K562 (cell line): ENCODE measurements at regions not wholly inside any gene's neighbourhood (a gene's known extent, or its start where the extent isn't known, plus 50 kb on each side); places are given as distances from the start of the nearest gene placed in this dataset.

Experiments
- ARID4B ChIP-seq: sonication (generic); formaldehyde crosslinking; IDR thresholded peaks from 2 replicates; pipeline ENCODE4 v1.8.0; 2022; ENCODE audit warnings: mild to moderate bottlenecking, missing genetic modification reagents
- E2F3 ChIP-seq: fragments of 250-450 bp; sonication (Bioruptor Pico); IDR thresholded peaks from 2 replicates; pipeline ENCODE4 v1.4.0; 2020; ENCODE audit warnings: mild to moderate bottlenecking
- FUS ChIP-seq: fragments of 200-400 bp; formaldehyde crosslinking; optimal IDR thresholded peaks from 2 replicates; pipeline ENCODE3; 2017; ENCODE audit warnings: low read depth, low read length
- MCM5 ChIP-seq: fragments of 450-650 bp; IDR thresholded peaks from 2 replicates; pipeline ENCODE4 v1.6.1; 2016; ENCODE audit warnings: low read depth
- PBX2 ChIP-seq, 2 experiments: IDR thresholded peaks in 1 of 2; conservative IDR thresholded peaks in 1 of 2; 2 replicates each; pipeline ENCODE4 v1.6.1; 2016; ENCODE audit warnings: low read depth in 2 of 2, mild to moderate bottlenecking in 1 of 2, missing compliant biosample characterization in 1 of 2, missing genetic modification characterization in 1 of 2, moderate library complexity in 1 of 2
- PHF8 ChIP-seq: fragments of 200-600 bp; sonication (generic); IDR thresholded peaks from 2 replicates; pipeline ENCODE4 v1.6.1; 2012; ENCODE audit warnings: mixed run types, mild to moderate bottlenecking, inconsistent platforms, low read length, moderate library complexity, borderline replicate concordance
- RCOR1 ChIP-seq, 2 experiments: IDR thresholded peaks; 2 replicates each; pipeline ENCODE4 v1.6.1; 2012; ENCODE audit warnings: low read depth in 2 of 2, low read length in 2 of 2, borderline replicate concordance in 1 of 2, improper control_type of control experiment in 1 of 2
- ZFP1 ChIP-seq: fragments of 450-650 bp; formaldehyde crosslinking; IDR thresholded peaks from 2 replicates; pipeline ENCODE4 v1.4.0; 2020; ENCODE audit warnings: mild to moderate bottlenecking, mixed read lengths
- ZKSCAN3 ChIP-seq: fragments of 250-450 bp; sonication (Bioruptor Pico); IDR thresholded peaks from 2 replicates; pipeline ENCODE4 v1.4.0; 2020
- ZNF232 ChIP-seq: sonication (generic); formaldehyde crosslinking; IDR thresholded peaks from 2 replicates; pipeline ENCODE4 v1.8.0; 2022; ENCODE audit warnings: mild to moderate bottlenecking, missing genetic modification reagents
- ZNF79 ChIP-seq: fragments of 250-450 bp; sonication (Bioruptor Pico); IDR thresholded peaks from 2 replicates; pipeline ENCODE4 v1.4.0; 2020; ENCODE audit warnings: low read depth, mild to moderate bottlenecking, moderate library complexity
- TF ChIP-seq, protein P1 (sequence below), 2 experiments: fragments of 150-350 bp in 1 of 2; IDR thresholded peaks; 2 replicates each; pipeline ENCODE4 v1.6.1; 2012 to 2016; ENCODE audit warnings: low read depth in 2 of 2, low read length in 2 of 2, mild to moderate bottlenecking in 1 of 2, moderate library complexity in 1 of 2

GRCh38 chr1:108070662-108071061, 105.7 kb upstream of the VAV3 start (continued):
- TF ChIP-seq ARID4B (CRISPR knock-in tag) (no peak), ZKSCAN3 (CRISPR knock-in tag) (no peak), RCOR1 (IDR thresholded peaks at IDR 0.05; ENCODE audit: borderline replicate concordance in 1 of 2, low read depth in 2 of 2, low read length in 2 of 2) (no peak), ZFP1 (no peak), PBX2 (CRISPR knock-in tag; IDR thresholded peaks at IDR 0.05; ENCODE audit: low read depth) (no peak), PBX2 (tag; conservative IDR thresholded peaks at IDR 0.05; ENCODE audit: low read depth) (no peak), MCM5 (no peak), FUS (no peak), ZNF79 (CRISPR knock-in tag) (no peak), ZNF232 (CRISPR knock-in tag) (no peak), E2F3 (CRISPR knock-in tag) (no peak), PHF8 (no peak)
- TF ChIP-seq, protein P1, sequence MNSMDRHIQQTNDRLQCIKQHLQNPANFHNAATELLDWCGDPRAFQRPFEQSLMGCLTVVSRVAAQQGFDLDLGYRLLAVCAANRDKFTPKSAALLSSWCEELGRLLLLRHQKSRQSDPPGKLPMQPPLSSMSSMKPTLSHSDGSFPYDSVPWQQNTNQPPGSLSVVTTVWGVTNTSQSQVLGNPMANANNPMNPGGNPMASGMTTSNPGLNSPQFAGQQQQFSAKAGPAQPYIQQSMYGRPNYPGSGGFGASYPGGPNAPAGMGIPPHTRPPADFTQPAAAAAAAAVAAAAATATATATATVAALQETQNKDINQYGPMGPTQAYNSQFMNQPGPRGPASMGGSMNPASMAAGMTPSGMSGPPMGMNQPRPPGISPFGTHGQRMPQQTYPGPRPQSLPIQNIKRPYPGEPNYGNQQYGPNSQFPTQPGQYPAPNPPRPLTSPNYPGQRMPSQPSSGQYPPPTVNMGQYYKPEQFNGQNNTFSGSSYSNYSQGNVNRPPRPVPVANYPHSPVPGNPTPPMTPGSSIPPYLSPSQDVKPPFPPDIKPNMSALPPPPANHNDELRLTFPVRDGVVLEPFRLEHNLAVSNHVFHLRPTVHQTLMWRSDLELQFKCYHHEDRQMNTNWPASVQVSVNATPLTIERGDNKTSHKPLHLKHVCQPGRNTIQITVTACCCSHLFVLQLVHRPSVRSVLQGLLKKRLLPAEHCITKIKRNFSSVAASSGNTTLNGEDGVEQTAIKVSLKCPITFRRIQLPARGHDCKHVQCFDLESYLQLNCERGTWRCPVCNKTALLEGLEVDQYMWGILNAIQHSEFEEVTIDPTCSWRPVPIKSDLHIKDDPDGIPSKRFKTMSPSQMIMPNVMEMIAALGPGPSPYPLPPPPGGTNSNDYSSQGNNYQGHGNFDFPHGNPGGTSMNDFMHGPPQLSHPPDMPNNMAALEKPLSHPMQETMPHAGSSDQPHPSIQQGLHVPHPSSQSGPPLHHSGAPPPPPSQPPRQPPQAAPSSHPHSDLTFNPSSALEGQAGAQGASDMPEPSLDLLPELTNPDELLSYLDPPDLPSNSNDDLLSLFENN (IDR thresholded peaks at IDR 0.05; ENCODE audit: low read depth in 2 of 2, low read length in 2 of 2): no peak
